RPMI7951 (cell line): ENCODE measurements at regions not wholly inside any gene's neighbourhood (a gene's known extent, or its start where the extent isn't known, plus 50 kb on each side); places are given as distances from the start of the nearest gene placed in this dataset.
"Not testable (repeated sequence)": the region's sequence is repeated elsewhere in the genome, so short reads cannot be mapped to it uniquely, and the experiment has no call there.

Source experiments
- DNase-seq: peaks from one replicate; pipeline ENCODE4 v3.0.0-alpha.2; 2012; ENCODE audit warnings: low read depth

GRCh38 chr5:110923971-110924370 is 147.5 kb upstream of the TSLP start:
- no peak for DNase-seq

DNA sequence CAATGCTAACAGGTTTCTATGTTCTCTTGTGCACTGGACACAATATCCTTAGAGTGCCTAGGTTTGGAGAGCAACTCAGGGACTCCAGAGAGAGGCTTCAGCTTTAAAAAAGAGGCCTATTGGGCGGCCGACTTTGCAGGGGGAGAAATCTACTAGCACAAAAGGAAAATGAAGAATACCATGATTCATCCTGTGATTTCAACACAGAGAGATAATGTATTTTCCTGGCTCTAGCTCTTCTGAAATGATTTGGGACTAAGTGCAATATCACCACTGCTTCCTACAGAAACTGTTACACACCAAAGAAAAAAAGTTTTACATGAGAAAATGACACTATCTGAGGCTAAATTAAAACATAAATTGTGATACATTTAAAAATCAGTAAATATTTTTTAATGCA is 146.1 kb upstream of the TSLP start:
- DNase-seq = no peak

GRCh38 chr5:110925916-110926315 is 145.6 kb upstream of the TSLP start:
- no peak for DNase-seq

DNA sequence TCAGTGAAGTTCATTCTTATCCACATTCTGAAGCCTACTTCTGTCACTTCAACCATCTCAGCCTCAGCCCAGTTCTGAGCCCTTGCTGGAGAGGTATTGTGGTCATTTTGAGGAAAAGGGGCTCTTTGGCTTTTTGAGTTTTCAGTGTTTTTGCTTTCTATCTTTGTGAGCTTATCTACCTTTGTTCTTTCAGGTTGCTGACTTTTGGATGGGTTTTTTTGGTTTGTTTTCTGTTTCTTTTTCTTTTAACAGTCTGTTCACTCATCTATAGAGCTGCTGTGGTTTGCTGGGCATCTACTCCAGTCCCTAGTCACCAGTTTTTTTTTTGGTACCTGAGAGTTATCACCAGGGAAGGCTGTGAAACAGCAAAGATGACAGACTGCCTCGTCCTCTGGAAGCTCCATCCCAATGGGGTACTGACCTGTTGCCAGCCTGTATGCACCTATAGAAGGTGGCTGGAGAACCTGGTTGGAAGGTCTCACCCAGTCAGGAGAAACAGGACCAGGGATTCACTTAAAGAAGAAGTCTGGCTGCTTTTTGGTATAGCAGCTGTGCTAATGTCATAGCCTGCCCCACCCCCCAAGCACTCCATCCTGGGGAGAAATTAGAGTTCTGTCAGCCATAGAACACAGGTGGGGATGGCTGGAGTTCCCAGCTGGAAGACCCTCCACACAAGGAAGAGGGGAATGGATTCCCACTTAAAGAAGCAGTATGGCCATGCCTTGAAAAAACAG is 138.6 kb upstream of the TSLP start:
- DNase-seq = no peak

DNA sequence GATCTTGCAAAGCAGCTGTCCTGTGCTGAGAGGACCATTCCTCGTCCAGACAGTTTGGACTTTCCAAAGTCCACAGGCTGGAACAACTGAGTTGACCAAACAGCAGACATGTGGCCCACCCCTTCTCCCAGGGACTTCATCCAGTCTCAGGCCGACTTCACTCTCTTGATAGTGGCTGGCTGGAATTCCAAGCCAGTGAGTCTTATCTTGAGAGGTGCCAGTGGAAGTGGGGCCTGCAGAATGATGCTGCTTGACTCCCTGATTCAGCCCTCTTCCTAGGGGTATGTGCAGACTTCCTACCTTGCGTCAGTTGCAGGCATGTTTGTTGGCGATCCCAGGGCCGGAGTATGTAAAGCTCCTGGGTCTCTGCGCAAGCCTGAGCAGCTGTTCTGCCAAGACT is 131.4 kb upstream of the TSLP start:
- DNase-seq = no peak

GRCh38 chr5:110945874-110946436 is 125.6 kb upstream of the TSLP start:
- DNase-seq = no peak

DNA sequence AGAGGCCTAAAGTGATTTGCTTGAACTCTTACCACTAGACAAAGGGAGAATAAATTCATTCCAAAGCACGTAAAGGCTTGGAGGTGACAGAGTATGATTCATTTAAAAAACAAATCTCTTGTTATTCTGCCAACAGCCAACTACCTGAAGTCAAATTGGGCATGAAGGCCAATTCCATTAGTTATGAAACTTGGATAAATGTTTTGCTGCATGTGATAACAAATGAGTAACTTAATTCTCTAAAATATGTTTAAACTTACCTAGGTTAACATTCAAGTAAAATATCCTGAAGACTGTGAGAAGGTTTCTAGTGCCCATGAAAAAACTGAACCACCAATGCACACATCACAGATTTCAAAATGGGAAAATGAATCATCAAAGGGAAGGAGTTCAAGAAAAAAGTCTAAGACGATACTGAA is 120.1 kb upstream of the TSLP start:
- DNase-seq = no peak

DNA sequence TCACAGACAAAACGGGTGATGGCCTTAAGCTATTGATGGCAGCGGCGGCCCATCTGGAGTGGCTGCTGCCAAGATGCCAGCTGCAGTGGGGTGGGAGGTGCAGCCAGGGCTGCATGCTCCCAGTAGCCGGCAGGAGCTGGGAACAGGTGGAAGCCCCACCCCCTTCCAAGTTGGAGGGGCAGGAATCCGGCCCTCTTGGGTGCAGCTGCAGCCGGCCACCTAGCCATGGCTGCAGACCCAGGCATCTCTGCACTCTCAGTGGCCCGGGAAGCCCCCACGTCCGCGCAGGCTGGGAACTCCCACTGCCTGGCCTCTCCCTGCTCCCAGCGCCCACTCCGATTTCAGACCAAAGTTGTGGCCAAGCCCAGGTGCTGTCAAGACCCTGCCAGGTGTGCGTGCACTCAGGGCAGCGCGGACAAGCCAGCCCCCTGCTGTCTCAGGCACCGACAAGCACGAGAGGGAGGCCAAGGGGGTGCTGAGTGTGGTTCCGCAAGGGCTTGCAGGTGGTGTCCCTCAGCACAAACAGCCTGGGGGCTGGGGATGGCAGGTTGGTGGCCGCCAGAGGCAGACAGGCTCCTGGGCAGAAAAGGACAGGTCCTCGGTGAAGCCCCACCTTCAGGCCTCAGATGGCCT is 115.1 kb upstream of the TSLP start:
- DNase-seq = no peak

DNA sequence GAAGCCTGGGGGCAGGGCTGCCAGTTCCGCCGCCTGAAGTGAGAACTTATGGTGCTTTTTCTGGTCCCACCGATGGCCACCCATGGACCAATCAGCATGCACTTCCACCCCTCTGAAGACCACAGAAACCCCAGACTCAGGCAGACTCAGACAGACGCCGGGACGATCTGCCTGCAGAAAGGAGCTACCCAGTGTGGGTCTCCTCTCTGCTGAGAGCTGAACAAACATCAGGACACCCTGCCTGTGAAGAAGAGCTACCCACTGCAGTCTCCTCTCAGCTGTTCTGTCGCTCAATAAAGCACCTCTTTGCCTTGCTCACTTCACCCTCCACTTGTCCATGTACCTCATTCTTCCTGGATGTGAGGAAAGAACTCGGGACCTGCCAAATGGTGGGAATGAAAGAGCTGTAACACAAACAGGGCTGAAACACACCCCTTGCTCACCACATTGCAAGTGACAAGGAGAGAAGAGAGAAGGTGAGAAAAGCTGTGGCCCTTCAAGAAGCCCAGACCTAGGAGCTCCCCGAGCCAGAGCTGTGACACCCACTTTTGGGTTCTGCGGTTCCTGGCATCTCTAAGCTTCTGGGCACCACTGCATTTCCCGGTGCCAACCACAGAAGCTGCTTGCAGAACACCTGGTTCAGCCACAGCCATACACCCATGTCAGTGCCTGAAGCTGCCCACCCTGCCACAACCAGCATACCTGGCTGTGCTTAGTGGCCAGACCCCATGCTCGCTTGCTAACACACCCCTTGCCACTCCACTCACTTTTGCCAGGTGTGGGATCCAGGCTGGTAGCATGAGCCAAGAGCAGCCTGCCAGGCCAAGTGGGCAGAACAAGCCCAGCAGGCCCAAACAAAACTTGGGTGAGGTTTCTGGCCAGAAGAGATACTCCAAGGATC is 114.3 kb upstream of the TSLP start:
- DNase-seq = no peak

DNA sequence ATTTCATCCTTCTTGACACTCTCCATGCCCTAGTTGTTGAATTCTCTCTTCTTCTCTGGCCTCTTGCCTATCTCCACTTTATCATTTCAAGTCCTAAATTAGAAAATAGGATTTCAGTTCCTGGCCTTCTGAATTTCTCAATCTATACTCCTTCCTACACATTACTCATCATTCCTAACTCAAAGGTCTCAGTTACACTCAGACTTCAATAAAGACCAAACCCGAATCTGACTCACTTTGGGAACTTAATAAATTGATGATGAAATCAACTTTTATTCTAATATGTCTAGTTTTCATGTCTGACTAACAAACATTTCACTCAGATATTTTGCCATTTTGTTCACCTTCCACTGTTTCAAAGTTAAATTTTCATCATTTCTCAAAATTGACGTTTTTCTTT is 113.6 kb upstream of the TSLP start:
- no peak for DNase-seq

DNA sequence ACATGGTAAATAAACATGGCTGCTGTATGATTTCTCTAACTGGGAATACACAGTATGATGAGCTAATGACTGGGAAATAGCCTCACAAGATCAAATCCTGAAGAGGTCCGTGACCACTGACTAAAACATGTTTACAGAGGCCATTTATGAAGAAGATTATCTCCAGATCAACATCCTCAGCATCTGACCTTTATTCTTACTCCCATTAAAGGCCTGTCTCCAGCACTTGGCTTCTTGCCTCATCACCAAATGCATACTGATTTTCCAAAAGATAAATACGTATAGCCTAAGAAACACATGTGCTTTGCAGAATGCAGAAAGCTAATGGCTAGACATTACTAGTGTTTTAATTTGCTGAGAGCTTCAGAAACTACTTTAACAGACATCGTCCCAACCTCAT is 108.0 kb upstream of the TSLP start:
- peak; percentile 10 for DNase-seq

- no peak for DNase-seq
Measured at GRCh38 chr5:110965773-110966581, 105.5 kb upstream of the TSLP start.

DNA sequence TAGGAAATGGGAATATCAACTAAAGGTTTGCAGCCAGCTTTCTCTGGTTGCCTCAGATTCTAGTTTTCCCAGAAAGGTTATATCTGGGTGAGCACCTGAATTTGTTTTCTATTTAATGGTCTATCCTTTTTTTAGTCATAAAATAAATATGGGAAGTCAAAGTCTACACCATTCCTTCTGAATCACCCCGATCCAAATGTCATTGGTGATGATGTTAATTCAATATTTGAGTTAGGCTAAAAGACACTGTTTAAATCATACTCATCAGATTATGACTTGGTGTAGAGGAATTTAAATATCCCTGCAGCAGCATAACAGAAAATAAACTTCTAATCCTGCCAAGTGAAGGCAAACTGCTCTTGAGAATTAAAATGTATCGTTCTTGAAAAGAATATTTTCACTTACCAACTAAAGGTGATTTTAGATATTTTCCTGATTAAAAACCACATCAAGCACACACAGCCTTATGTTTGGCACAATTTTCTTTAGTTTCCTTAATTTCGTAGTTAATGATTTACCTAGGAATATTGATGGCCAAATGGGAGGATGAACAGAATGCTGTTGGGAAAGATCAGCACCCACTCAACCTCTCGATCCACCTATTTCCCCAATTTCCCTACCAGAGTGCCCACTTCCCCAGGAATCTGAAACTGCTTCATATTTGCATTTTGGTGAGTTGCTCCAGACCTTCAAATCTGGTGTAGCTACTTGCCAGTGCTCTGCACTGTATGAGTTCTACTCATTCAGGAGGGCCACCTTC is 103.1 kb upstream of the TSLP start:
- DNase-seq = no peak

- no peak for DNase-seq
Measured at GRCh38 chr5:110969502-110969901, 102.0 kb upstream of the TSLP start.

- DNase-seq = no peak
Measured at GRCh38 chr5:110973510-110973909, 98.0 kb upstream of the TSLP start.

DNA sequence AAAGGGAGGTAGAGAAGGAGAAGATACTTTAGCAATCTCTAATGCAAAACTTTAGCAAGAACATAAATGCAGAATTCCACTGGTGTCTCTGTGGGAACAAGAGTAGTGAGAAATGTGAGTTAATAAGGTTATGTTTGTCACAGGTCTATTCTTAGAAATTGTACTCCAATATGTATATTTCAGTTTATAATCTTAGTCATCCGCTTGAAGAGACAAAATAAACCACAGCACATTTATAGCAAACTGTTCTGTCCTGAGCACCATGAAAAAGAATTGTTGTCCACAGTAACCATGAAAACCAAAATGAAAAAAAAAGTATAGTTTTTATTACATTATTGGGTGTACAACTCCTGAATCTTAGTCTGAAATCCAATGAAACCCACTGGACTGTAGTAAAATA is 93.6 kb upstream of the TSLP start:
- DNase-seq = no peak

DNA sequence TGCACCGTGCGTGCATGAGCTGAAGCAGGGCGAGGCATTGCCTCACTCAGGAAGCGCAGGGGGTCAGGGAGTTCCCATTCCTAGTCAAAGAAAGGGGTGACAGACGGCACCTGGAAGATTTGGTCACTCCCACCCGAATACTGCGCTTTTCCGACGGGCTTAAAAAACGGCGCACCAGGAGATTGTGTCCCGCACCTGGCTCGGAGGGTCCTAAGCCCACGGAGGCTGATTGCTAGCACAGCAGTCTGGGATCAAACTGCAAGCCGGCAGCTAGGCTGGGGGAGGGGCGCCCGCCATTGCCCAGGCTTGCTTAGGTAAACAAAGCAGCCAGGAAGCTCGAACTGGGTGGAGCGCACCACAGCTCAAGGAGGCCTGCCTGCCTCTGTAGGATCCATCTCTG is 85.6 kb upstream of the TSLP start:
- not testable (repeated sequence) for DNase-seq

DNA sequence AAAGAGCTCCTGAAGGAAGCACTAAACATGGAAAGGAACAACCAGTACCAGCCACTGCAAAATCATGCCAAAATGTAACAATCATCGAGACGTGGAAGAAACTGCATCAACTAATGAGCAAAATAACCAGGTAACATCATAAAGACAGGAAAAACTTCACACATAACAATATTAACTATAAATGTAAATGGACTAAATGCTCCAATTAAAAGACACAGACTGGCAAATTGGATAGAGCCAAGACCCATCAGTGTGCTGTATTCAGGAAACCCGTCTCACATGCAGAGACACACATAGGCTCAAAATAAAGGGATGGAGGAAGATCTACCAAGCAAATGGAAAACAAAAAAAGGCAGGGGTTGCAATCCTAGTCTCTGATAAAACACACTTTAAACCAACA is 83.9 kb upstream of the TSLP start:
- not testable (repeated sequence) for DNase-seq

- no peak for DNase-seq
Measured at GRCh38 chr5:110996742-110997141, 74.8 kb upstream of the TSLP start.

- DNase-seq = no peak
Measured at GRCh38 chr5:111002036-111002435, 69.5 kb upstream of the TSLP start.

DNA sequence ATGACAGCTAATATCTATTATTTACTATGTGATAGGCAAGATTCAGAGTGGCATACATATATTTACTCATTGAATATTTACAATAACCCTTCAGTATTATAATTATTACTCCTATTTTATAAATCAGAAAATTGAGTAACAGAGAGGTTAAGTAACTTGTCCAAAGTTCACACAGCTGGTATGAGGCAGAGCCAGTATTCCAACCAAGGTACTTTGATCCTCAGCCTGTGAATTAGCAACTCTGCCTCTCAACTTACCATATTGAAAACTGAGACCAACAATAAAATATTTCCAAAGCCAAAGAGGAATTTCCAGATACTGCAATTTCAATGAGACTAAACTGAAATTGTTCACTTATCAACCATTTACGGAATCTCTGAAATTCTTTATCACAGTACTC is 67.9 kb upstream of the TSLP start:
- DNase-seq = no peak
